Progenitor cell of endocrine pancreas (in vitro differentiated cells): ENCODE measurements at regions not wholly inside any gene's neighbourhood (a gene's known extent, or its start where the extent isn't known, plus 50 kb on each side); places are given as distances from the start of the nearest gene placed in this dataset.

Experiments
- DNase-seq: peaks from one replicate; pipeline ENCODE4 v3.0.0; 2021; ENCODE audit warnings: low spot score; ENCODE audit not compliant: unreplicated experiment
- H3K27ac Mint-ChIP-seq: 2 replicates; pipeline ENCODE4 v1.8.0; 2021; ENCODE audit warnings: mild to moderate bottlenecking, moderate library complexity, mixed read lengths
- H3K27me3 Mint-ChIP-seq: 2 replicates; pipeline ENCODE4 v1.8.0; 2021; ENCODE audit warnings: mixed read lengths
- H3K36me3 Mint-ChIP-seq: 2 replicates; pipeline ENCODE4 v1.8.0; 2022; ENCODE audit warnings: mixed read lengths; ENCODE audit not compliant: insufficient read depth
- H3K4me1 Mint-ChIP-seq: 2 replicates; pipeline ENCODE4 v1.8.0; 2021; ENCODE audit warnings: low read depth, mixed read lengths
- H3K4me3 Mint-ChIP-seq: 2 replicates; pipeline ENCODE4 v1.8.0; 2021; ENCODE audit warnings: low read depth, mild to moderate bottlenecking, moderate library complexity, mixed read lengths
- H3K9me3 Mint-ChIP-seq: 2 replicates; pipeline ENCODE4 v1.8.0; 2021; ENCODE audit warnings: low read depth, mixed read lengths
- CTCF ChIP-seq: fragments of 200-600 bp; sonication (generic); IDR thresholded peaks from one replicate; pipeline ENCODE4 v1.5.0; 2021; ENCODE audit warnings: antibody characterized with exemption, mild to moderate bottlenecking; ENCODE audit not compliant: unreplicated experiment

- Mint-ChIP-seq H3K9me3 (no peaks in the 10 kb centered on the region), H3K36me3 (no peaks in the 10 kb centered on the region), H3K27ac (no peak overlapping the region), H3K4me1 (peaks cover 13% of the 10 kb centered on the region), H3K27me3 (no peaks in the 10 kb centered on the region), H3K4me3 (no peak overlapping the region)
- no peak for TF ChIP-seq CTCF
- DNase-seq = no peak
These were observed 79.6 kb upstream of the SASH1 start for GRCh38 chr6:148263010-148263409.

- Mint-ChIP-seq H3K4me1 (peaks cover 13% of the 10 kb centered on the region), H3K27ac (no peak overlapping the region), H3K36me3 (no peaks in the 10 kb centered on the region), H3K4me3 (no peak overlapping the region), H3K27me3 (no peaks in the 10 kb centered on the region), H3K9me3 (no peaks in the 10 kb centered on the region)
- TF ChIP-seq CTCF = no peak
- DNase-seq = no peak
These were observed 78.7 kb upstream of the SASH1 start for GRCh38 chr6:148263961-148264360.

GRCh38 chr6:148265054-148265453 is 77.6 kb upstream of the SASH1 start:
- H3K36me3 Mint-ChIP-seq = no peaks in the 10 kb centered on the region
- H3K9me3 Mint-ChIP-seq = no peaks in the 10 kb centered on the region
- DNase-seq = no peak
- H3K27me3 Mint-ChIP-seq = no peaks in the 10 kb centered on the region
- H3K4me3 Mint-ChIP-seq = no peak overlapping the region
- no peak for TF ChIP-seq CTCF
- peaks cover 13% of the 10 kb centered on the region for H3K4me1 Mint-ChIP-seq
- peak overlapping the region; percentile 68 for H3K27ac Mint-ChIP-seq

- Mint-ChIP-seq H3K27me3 (no peaks in the 10 kb centered on the region), H3K27ac (no peak overlapping the region), H3K4me1 (peaks cover 6% of the 10 kb centered on the region), H3K36me3 (no peaks in the 10 kb centered on the region), H3K4me3 (no peak overlapping the region), H3K9me3 (no peaks in the 10 kb centered on the region)
- TF ChIP-seq CTCF = no peak
- DNase-seq = no peak
These were observed 73.3 kb upstream of the SASH1 start for GRCh38 chr6:148269386-148269785.

- Mint-ChIP-seq H3K4me3 (no peak overlapping the region), H3K36me3 (no peaks in the 10 kb centered on the region), H3K27ac (no peak overlapping the region), H3K9me3 (no peaks in the 10 kb centered on the region), H3K27me3 (peaks cover 4% of the 10 kb centered on the region), H3K4me1 (no peaks in the 10 kb centered on the region)
- no peak for TF ChIP-seq CTCF
- no peak for DNase-seq
These were observed 70.8 kb upstream of the SASH1 start for GRCh38 chr6:148271711-148272439.
